Breast epithelium (tissue), 4 donors: ENCODE measurements at regions not wholly inside any gene's neighbourhood (a gene's known extent, or its start where the extent isn't known, plus 50 kb on each side); places are given as distances from the start of the nearest gene placed in this dataset.

Experiments
- DNase-seq, 2 donors: peaks; one replicate each; pipeline ENCODE4 v3.0.0-alpha.2; 2019; ENCODE audit warnings: low spot score in 2 of 2
- H3K27ac ChIP-seq, 2 donors: fragments of 200-600 bp; sonication (generic) in 1 of 2; one replicate each; pipeline ENCODE4 v1.5.1; 2016 to 2019; ENCODE audit warnings: mild to moderate bottlenecking in 1 of 2
- H3K27me3 ChIP-seq, 2 donors: fragments of 200-600 bp; sonication (generic) in 1 of 2; one replicate each; pipeline versions ENCODE4 v1.5.1 to v1.6.0; 2017 to 2019; ENCODE audit warnings: control low read depth in 1 of 2, mild to moderate bottlenecking in 1 of 2
- H3K36me3 ChIP-seq: fragments of 200-600 bp; one replicate; pipeline ENCODE4 v1.5.1; 2019
- H3K4me1 ChIP-seq, 2 donors: fragments of 200-600 bp; sonication (generic); one replicate each; pipeline ENCODE4 v1.5.1; 2016 to 2019; ENCODE audit warnings: control low read depth in 1 of 2
- H3K4me3 ChIP-seq, 3 donors: fragments of 200-600 bp; sonication (generic); 1 replicate in 2 of 3; 2 replicates in 1 of 3; pipeline ENCODE4 v1.5.1; 2016 to 2019; ENCODE audit warnings: mild to moderate bottlenecking in 3 of 3, moderate library complexity in 2 of 3
- H3K9me3 ChIP-seq, 2 donors: fragments of 200-600 bp; sonication (generic) in 1 of 2; one replicate each; pipeline ENCODE4 v1.5.1; 2016 to 2019; ENCODE audit warnings: control low read depth in 1 of 2
- POLR2A ChIP-seq: fragments of 450-650 bp; IDR thresholded peaks from one replicate; pipeline ENCODE4 v1.6.1; 2016; ENCODE audit warnings: antibody characterized with exemption, mild to moderate bottlenecking, moderate library complexity
- POLR2AphosphoS5 ChIP-seq, 3 donors: sonication (generic); formaldehyde crosslinking; IDR thresholded peaks; one replicate each; pipeline ENCODE4 v1.6.1; 2017; ENCODE audit warnings: antibody characterized with exemption in 3 of 3
- intact Hi-C: fragments of 100-400 bp; cut with DNase I; formaldehyde crosslinking; loops from one replicate; pipeline ENCODE4 v1.15.1; 2023; ENCODE audit warnings: low total_unique reads
- TF ChIP-seq, protein P1 (sequence below), 3 donors: fragments of 450-650 bp; IDR thresholded peaks; one replicate each; pipeline ENCODE4 v1.5.1; 2016 to 2017; ENCODE audit warnings: antibody characterized with exemption in 3 of 3, mild to moderate bottlenecking in 3 of 3, moderate library complexity in 3 of 3

DNA sequence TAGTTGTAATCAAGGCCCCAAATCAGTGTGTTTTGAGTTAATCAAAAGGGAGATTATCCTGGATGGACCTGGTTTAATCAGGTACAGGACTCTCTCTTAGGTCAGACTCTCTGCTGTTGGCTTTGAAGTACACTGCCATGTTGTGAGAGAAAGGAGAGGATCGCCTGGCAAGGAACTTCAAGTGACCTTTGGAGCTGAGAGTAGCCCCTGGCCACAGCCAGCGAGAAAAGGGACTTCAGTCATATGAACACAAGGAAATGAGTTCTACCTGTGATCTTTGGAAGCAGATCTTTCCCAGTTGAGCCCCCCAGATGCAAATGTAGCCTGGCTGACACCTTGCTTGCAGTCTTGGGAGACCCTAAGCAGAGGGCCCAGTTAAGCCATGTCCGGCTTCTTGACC lies 68.3 kb upstream of the CPM start:
- Histone ChIP-seq H3K9me3 (peaks cover 0 to 10% of the 10 kb centered on the region in 2 donors), H3K4me1 (no peaks in the 10 kb centered on the region), H3K4me3 (no peak overlapping the region), H3K27me3 (no peaks in the 10 kb centered on the region), H3K27ac (no peak overlapping the region), H3K36me3 (no peaks in the 10 kb centered on the region)
- intact Hi-C loops, result no loop called here
- no peak for TF ChIP-seq POLR2AphosphoS5 (IDR thresholded peaks at IDR 0.05)
- TF ChIP-seq, protein P1, sequence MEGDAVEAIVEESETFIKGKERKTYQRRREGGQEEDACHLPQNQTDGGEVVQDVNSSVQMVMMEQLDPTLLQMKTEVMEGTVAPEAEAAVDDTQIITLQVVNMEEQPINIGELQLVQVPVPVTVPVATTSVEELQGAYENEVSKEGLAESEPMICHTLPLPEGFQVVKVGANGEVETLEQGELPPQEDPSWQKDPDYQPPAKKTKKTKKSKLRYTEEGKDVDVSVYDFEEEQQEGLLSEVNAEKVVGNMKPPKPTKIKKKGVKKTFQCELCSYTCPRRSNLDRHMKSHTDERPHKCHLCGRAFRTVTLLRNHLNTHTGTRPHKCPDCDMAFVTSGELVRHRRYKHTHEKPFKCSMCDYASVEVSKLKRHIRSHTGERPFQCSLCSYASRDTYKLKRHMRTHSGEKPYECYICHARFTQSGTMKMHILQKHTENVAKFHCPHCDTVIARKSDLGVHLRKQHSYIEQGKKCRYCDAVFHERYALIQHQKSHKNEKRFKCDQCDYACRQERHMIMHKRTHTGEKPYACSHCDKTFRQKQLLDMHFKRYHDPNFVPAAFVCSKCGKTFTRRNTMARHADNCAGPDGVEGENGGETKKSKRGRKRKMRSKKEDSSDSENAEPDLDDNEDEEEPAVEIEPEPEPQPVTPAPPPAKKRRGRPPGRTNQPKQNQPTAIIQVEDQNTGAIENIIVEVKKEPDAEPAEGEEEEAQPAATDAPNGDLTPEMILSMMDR (IDR thresholded peaks at IDR 0.05), result no peak
- TF ChIP-seq POLR2A, result no peak
- DNase-seq, result no peak

DNA sequence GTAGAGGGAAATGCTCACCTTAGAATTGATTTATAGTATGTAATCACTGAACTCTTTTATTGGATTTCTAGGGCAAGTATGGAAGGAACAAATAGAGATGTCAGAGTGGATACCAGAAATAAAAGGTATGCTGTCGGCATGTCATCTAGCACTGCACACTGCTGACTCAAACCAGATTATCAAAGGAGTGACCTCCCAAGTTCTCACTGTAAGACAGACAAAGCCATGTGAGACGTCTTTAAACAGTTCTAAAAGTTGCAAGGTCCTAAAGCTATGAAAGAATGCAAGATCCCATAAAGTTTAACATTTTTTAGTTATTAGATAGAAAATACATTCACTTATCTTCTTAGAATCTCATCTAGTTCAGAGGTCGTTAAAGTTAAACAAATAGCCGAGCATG lies 70.0 kb upstream of the CPM start:
- peaks cover 0 to 10% of the 10 kb centered on the region in 2 donors for H3K9me3 ChIP-seq
- intact Hi-C loops, result no loop called here
- no peak overlapping the region for H3K4me3 ChIP-seq
- no peak for TF ChIP-seq POLR2A
- H3K4me1 ChIP-seq, result no peaks in the 10 kb centered on the region
- DNase-seq, result no peak
- H3K27ac ChIP-seq, result no peak overlapping the region
- no peaks in the 10 kb centered on the region for H3K27me3 ChIP-seq
- H3K36me3 ChIP-seq, result no peaks in the 10 kb centered on the region

- H3K4me3 ChIP-seq, result no peak overlapping the region
- DNase-seq, result no peak
- intact Hi-C loops, result no loop called here
- TF ChIP-seq, protein P1 (IDR thresholded peaks at IDR 0.05), result no peak
- TF ChIP-seq POLR2A, result no peak
- no peak for TF ChIP-seq POLR2AphosphoS5 (IDR thresholded peaks at IDR 0.05)
- peaks cover 0 to 10% of the 10 kb centered on the region in 2 donors for H3K9me3 ChIP-seq
- no peaks in the 10 kb centered on the region for H3K27me3 ChIP-seq
- no peak overlapping the region for H3K27ac ChIP-seq
- H3K4me1 ChIP-seq, result no peaks in the 10 kb centered on the region
- H3K36me3 ChIP-seq, result no peaks in the 10 kb centered on the region
These were observed 71.0 kb upstream of the CPM start for GRCh38 chr12:69003991-69004390.

- intact Hi-C loops, result no loop called here
- Histone ChIP-seq H3K9me3 (no peaks in the 10 kb centered on the region), H3K4me1 (no peaks in the 10 kb centered on the region), H3K4me3 (peak overlapping the region in 1 of 3 donors; percentile 16), H3K27ac (no peak overlapping the region), H3K27me3 (no peaks in the 10 kb centered on the region), H3K36me3 (no peaks in the 10 kb centered on the region)
- no peak for DNase-seq
- TF ChIP-seq, protein P1 (IDR thresholded peaks at IDR 0.05), result no peak
- TF ChIP-seq POLR2AphosphoS5 (IDR thresholded peaks at IDR 0.05) (no peak), POLR2A (no peak)
These were observed 74.3 kb upstream of the CPM start for GRCh38 chr12:69007101-69007854.

GRCh38 chr12:69007855-69008351 lies 74.9 kb upstream of the CPM start:
- TF ChIP-seq, protein P1 (IDR thresholded peaks at IDR 0.05), result no peak
- no peak for TF ChIP-seq POLR2A
- TF ChIP-seq POLR2AphosphoS5 (IDR thresholded peaks at IDR 0.05), result no peak
- no peak overlapping the region for H3K4me3 ChIP-seq
- no peaks in the 10 kb centered on the region for H3K36me3 ChIP-seq
- H3K27me3 ChIP-seq, result no peaks in the 10 kb centered on the region
- DNase-seq, result no peak
- no peaks in the 10 kb centered on the region for H3K9me3 ChIP-seq
- intact Hi-C loops, result no loop called here
- H3K4me1 ChIP-seq, result no peaks in the 10 kb centered on the region
- H3K27ac ChIP-seq, result no peak overlapping the region
